HG03135 (cell line): ENCODE measurements at regions not wholly inside any gene's neighbourhood (a gene's known extent, or its start where the extent isn't known, plus 50 kb on each side); places are given as distances from the start of the nearest gene placed in this dataset.
"Not testable (repeated sequence)": the region's sequence is repeated elsewhere in the genome, so short reads cannot be mapped to it uniquely, and the experiment has no call there.

Experiments
- ATAC-seq: cut with Tn5 transposase; IDR thresholded peaks from one replicate; pipeline ENCODE4 v1.9.1; 2021; ENCODE audit warnings: mild to moderate bottlenecking, moderate library complexity; ENCODE audit not compliant: unreplicated experiment

DNA sequence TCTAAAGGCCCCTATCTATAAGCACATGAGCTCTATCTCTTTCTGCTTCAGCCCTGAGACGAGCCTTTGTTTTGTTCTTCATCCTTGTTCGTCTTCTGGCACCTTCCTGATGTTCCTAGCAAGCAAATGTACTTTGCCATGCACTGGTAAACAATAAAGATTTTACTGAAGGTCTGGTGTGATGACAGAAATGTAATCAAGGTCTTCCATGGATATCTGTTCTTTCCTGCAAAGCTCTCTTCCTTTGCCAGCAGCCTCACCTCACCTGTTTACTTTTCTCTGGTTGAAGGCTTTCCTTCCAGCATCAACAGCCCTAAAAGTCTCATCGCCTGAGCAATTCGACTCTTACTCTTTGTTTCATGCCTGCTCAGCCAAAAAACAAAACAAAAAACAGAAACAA, 330.3 kb downstream of the PCNX1 start:
- no peak for ATAC-seq

- no peak for ATAC-seq
These were observed 331.6 kb downstream of the PCNX1 start for GRCh38 chr14:71238835-71239234.

DNA sequence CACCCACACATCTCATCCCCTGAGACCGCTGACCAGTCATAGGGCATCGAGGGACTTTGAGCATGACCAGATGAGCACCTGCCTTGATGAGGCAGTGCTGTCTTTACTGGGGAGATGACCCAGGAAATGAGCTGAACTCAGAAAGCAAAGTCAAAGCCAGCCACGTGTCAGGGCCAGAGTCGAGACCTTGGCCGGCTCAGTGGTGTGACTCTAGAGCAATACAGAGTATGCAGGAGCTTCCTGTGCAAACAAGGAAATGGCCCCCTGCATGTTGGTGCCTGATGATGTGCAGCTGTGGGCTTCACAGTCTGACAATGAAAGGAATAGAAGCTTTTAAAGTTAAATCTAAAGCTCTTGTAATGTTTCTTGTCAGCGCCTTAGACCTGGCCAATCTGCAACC, 332.9 kb downstream of the PCNX1 start:
- ATAC-seq, result no peak

- ATAC-seq, result no peak
These were observed 333.7 kb downstream of the PCNX1 start for GRCh38 chr14:71240866-71241520.

GRCh38 chr14:71242237-71242748, 335.0 kb downstream of the PCNX1 start:
- ATAC-seq, result no peak

GRCh38 chr14:71243697-71244096, 336.4 kb downstream of the PCNX1 start:
- no peak for ATAC-seq

GRCh38 chr14:71244341-71244740, 337.1 kb downstream of the PCNX1 start:
- ATAC-seq, result no peak

DNA sequence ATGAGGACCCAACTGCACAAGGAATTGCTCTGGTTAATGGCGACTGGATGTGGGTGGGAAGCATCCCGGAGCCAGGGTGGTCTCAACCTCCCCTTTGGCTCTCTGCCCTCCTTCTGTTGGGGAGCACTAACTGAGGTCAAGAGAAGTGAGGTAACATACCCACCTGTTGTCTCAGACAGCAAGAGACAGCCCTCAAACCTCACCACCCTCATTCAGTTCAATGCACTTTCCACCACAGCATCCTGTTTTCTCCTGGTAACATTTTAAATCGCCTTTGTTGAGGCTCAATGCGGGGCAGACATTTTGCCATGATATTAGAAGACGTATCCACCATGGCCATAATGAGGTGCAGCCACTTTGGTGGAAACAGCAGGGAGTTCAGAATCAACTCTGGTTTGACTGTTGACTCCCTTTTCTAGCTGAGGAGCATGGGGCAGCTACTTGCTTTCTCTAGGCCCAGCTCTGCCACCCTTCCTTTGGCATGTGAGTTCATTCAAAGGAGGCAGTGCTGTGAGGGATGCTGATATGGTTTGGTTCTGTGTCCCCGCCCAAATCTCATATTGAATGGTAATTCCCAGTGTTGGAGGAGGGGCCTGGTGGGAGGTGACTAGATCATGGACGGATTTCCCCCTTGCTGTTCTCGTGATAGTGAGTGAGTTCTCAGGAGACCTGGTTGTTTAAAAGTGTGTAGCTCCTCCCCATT, 338.6 kb downstream of the PCNX1 start:
- ATAC-seq, result no peak

DNA sequence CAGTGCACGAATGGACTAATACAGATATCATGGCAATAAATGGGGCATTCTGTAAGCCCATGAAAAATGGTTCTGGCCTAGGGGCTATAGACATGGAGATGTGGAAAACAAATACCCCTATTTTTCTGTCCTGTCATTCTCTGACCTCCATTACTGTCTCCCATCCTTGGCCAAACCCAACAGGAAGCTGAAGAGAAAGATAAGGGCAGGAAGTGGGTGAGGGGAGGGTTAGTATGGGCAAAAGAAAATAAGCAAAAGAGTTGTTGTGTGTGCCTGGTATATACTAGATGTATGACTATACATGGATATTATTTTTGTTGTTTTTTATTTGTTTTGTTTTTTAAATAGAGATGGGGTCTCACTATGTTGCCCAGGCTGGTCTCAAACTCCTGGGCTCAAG, 339.3 kb downstream of the PCNX1 start:
- no peak for ATAC-seq

DNA sequence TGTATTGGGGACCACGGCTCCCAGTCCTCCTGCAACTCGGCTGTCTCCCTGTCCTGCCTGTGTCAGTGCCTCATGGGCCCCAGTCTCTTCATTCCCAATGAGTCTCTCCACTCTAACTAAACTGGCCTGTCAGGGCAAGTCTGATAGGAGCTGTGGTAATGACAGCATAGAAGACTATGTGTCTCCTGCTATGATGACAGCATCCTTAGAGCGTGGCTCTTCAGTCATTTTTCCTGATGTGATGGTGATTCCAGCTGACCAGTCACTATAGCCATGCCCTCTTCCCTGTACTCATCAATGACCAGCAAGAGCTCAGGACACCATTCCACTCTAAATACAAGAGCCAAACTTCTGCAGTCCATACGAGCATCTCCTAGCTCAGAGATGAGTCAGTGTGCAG, 339.8 kb downstream of the PCNX1 start:
- ATAC-seq, result no peak

DNA sequence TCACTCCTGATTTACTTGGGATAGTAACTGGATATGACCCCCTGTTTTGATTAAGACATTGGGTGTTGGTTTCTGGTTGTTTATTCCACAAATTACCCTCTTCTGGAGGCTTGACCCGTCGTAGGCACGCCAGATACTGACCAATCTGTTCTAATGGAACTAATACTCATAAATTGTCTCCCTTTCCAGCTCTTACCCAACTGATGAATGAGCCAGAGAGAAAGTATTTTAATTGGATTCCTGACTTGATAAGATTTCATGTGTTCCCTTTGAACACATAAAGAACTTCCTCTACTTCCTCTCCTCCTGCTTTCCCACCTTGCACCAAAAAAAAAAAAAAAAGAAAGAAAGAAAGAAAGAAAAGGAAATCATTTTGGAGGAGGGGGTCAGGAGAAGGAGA, 340.9 kb downstream of the PCNX1 start:
- no peak for ATAC-seq

DNA sequence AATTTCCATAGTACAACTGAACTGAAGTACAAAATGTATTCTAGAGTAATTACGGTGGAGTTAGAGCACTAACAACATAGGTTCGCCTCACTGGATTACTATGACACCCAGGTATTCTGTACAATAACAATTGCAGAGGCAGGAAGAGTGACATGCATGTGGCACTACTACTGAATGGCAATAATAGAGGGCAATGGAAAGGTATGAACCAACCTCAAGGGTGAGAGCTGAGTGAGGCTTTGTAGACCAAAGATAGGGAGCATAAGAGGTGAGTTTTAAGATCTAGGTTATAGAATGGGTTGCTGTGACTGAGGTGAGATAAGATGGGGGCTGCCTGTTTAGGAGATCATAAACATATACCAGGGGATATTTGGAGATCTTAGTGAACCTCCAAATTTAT, 343.1 kb downstream of the PCNX1 start:
- no peak for ATAC-seq

DNA sequence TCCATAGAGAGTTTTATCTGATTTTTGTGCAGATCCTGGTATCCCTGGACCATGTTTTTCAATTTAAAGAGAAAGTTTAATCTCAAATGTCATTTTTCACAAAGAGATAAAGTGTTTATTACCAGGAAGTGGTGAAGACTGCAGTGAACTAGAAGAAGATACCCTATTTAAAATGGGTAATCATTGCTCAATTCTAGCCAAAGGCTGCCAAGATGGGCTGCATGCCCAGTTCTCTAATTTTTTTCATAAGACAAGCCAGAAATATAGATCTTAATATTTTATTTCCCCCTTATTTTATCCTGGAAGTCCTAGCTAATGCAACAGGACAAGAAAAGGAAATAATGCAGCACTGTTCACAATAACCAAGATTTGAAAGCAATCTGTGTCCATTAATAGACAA, 343.5 kb downstream of the PCNX1 start:
- ATAC-seq, result no peak

- not testable (repeated sequence) for ATAC-seq
These were observed 346.9 kb downstream of the PCNX1 start for GRCh38 chr14:71254091-71254719.

DNA sequence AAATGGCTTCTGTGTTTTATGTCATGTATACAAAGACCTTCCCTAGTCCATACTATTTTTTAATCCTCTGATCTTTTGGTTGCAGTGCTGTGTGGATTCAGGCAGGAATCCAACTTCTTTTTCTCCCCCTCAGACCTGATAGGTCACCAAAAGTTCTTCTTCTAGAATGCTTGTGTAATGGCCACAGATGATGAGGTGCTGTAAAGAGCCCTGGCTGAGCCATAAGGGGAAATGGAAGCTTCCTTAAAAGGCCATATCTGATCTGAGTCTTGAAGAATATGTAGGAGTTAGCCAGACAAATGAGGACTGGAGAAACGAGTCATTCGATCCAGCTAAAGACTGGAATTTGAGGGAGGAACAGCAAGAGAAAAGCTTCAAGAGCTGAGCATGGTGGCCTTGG, 353.9 kb downstream of the PCNX1 start:
- no peak for ATAC-seq

- no peak for ATAC-seq
These were observed 355.2 kb downstream of the PCNX1 start for GRCh38 chr14:71262441-71262840.

- no peak for ATAC-seq
These were observed 357.0 kb downstream of the PCNX1 start for GRCh38 chr14:71264260-71264659.

DNA sequence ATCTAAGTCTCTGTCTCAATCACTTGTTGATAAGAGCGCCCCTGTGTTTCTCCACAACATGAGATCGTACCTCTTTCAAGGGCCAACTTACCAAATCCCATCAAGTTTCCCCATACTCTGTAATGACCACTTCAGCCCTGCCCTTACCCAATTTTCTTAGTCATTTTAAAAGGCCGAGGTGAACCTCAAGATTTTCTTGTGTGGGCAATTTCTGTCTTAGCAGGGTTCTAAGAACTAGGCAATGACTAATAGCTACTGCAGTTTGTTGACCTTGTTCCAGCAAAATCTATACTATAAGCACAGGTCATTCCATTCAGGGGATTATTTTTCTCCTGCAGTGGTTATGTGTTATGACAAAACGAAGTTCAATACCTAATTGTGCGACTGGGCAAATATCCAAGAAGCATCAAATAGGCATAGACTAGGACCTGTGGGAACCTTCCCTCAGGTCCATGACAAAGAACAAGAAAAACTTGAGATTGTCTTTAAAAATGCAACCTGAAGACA, 359.8 kb downstream of the PCNX1 start:
- ATAC-seq, result no peak

DNA sequence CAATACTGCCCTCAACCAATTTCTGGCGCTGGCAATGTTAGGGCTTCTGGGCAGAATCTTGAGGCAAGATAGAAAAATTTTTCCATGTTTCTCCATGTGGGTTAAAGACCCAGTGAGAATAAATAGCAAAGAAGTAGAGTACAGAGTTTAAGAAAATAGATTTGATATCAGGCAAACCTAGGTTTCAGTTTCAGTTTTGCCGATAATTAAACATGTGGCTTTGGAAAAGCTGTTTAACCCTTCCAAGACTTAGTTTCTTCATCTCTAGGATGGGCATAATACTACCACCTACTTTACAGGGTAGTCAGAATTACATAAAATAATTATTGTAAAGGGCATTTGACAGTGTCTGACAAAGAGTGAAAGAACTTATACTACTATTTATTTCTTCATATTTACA, 360.4 kb downstream of the PCNX1 start:
- ATAC-seq, result no peak

DNA sequence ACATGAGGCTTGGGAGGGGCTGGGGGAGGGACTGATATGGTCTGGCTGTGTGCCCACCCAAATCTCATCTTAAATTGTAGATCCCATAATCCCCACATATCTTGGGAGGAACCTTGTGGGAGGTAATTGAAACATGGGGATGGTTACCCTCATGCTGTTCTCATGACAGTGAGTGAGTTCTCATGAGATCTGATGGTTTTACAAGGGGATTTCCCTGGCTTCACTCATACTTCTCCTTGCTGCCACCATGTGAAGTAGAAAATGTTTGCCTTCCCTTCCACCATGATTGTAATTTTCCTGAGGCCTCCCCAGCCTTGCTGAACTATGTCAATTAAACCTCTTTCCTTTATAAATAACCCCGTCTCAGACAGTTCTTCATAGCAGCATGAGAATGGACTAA, 362.9 kb downstream of the PCNX1 start:
- no peak for ATAC-seq

DNA sequence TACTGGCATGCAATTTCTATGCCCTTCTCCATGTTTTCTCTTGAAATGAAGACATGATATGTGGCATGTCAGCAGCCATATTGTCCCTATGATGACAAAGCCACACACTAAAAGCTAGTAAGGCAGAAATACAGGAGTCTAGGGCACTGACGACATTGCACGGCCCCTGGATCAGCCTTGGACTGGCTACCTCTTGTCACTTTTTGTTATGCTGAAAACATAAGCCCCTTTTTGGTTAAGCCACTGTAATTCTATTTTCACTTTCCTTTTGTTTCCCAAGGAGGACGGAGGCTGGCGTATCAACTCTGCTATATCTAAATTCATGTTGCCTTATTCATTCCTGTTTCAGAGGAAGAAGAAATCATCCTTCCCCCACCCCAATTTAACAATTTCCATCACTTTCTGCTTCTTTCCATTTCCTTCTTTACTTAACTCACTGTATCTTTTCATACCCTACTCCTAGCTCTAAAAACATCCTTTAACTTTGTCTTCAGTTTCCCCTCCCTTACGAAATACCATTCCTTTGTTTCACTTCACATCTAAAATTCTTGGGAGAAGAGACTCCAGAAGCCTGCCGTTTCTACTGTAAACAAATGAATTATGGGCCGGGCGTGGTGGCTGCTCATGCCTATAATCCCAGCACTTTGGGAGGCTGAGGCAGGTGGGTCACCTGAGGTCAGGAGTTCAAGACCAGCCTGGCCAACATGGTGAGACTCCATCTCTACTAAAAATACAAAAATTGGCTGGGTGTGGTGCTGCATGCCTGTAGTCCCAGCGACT, 364.1 kb downstream of the PCNX1 start:
- no peak for ATAC-seq
